A549 (cell line): ENCODE measurements at regions not wholly inside any gene's neighbourhood (a gene's known extent, or its start where the extent isn't known, plus 50 kb on each side); places are given as distances from the start of the nearest gene placed in this dataset.

Experiments
- CHD2 ChIP-seq: fragments of 150-350 bp; IDR thresholded peaks from 2 replicates; pipeline ENCODE4 v1.6.1; 2014; ENCODE audit warnings: low read length; ENCODE audit not compliant: partially characterized antibody
- TF ChIP-seq, protein P1 (sequence below): fragments of 150-350 bp; IDR thresholded peaks from 2 replicates; pipeline ENCODE4 v1.6.1; 2014; ENCODE audit warnings: low read depth, mild to moderate bottlenecking, low read length

DNA sequence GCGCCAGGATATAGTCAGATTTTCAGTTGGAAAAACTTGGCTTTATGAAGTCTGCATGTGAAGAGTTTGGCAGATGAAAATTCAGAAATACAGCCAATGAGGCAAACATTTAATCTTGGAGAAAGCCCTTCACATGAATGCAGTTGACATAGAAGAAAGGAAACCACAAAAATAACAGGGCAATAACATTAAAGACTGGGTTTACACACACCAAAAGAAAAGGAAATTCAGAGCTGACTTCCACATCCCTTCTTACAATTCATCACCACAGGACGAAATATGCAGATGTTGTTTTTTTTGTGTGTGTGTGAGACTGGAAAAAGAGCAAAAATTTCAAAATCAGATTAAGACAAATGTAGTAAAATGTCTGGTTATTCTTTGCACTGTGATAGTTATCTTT lies 69.8 kb upstream of the HEY2 start:
- no peak for TF ChIP-seq CHD2
- TF ChIP-seq, protein P1, sequence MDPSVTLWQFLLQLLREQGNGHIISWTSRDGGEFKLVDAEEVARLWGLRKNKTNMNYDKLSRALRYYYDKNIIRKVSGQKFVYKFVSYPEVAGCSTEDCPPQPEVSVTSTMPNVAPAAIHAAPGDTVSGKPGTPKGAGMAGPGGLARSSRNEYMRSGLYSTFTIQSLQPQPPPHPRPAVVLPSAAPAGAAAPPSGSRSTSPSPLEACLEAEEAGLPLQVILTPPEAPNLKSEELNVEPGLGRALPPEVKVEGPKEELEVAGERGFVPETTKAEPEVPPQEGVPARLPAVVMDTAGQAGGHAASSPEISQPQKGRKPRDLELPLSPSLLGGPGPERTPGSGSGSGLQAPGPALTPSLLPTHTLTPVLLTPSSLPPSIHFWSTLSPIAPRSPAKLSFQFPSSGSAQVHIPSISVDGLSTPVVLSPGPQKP: no peak
